HG02943 (cell line): ENCODE measurements at regions not wholly inside any gene's neighbourhood (a gene's known extent, or its start where the extent isn't known, plus 50 kb on each side); places are given as distances from the start of the nearest gene placed in this dataset.
A peak's percentile ranks its signal among the peaks of the same experiment; 100 is the strongest.
"Not testable (repeated sequence)": the region's sequence is repeated elsewhere in the genome, so short reads cannot be mapped to it uniquely, and the experiment has no call there.

ENCODE experiments used
- ATAC-seq: cut with Tn5 transposase; IDR thresholded peaks from one replicate; pipeline ENCODE4 v1.9.1; 2021; ENCODE audit warnings: mild to moderate bottlenecking, low read depth, moderate library complexity; ENCODE audit not compliant: unreplicated experiment

DNA sequence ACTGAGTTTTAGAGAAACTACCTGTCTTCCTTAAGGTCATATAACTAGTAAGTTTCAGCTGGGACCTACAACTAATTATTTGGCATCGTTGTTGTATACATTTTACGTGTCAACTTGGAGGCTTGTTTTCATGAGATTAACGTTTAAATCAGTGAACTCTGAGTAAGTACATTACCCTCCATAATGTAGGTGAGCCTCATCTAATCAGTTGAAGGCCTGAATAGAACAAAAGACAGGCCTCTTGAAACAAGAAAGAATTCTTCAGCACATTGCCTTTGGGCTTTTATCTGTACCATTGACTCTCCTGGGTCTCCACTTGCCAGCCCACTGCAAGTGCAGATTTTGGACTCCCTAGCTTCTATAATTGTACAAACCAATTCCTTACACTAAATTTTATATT lies 364.6 kb downstream of the ADGRL2 start:
- no peak for ATAC-seq

DNA sequence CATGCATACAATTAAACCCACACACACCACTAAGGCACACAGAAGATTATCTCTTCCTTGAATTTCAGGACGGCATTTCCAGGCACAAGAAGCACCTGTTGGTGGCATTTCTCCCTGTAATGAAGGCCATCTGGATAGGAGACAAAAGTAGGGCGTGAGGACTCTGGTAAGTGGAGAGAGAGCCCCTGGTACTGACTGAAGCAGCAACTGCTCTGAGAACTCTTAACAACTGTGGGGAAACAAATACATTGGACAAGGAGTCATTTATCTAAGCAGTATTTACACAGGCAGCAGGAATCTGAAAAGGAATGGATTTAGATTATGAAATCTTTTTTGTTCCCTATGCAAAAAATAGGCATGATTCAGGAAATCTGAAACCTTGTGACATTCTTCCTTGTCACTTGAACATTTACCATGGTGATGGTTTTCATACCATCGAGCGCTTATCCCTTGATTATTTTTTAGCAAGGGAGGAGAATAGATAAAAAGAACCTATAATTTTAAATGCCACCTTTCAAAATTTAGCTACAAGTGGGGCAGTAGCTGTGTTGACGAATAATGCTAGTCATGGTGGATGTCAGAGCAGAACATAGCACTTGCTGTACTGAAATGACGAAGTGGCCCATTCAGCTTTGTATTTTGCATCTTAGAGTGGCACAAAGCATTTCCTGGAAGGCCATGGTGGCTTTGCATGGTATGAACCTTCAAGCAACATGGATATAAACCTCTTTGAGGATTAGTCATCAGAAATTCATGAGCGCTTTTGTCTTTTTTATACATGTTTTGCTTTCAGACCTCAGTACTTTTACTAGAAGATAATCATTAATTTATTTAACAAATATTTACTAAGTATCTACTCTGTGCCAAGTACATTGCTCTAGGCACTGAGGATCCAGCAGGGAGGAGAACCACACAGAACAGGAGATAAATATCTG lies 362.0 kb downstream of the ADGRL2 start:
- no peak for ATAC-seq

DNA sequence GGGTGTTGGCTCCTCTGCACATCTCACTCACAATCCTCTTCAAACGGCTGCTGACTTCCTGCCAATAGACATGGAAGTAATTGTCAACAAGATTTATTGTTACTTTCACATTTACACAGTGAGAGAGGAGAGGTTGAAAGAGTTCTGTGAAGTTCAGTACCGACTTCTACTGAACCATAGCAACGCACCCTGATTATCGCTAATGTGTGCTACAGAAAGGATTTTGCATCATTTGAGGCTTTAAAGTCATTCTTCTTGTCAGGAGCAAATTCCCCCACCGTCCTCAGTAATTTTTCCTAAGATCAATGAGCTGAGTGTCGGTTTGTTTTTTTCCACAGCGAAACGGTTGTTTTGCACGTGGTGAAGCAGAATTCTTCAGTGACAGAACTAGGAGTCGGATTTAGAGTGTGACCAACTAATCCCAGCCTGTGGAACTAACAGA lies 361.0 kb downstream of the ADGRL2 start:
- ATAC-seq, result peak; percentile 73

DNA sequence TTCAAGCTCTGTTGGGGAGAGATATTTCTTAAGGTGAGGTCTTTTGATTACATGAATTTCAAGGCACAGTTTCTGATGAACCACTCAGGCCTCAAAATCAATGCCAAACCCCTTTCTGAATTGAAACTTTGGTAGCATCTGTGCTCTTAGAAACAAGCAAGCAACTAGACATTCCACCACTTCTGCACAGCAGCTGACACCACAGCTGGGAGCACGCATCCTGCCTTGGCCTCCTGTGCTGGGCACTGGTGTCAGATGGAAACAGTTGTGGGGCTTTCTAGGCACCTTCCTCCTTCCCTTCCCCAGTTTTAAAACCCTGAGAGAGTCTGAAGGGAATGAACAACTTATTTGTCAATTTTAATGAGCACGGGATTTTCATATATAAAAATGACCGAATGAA lies 360.2 kb downstream of the ADGRL2 start:
- no peak for ATAC-seq

DNA sequence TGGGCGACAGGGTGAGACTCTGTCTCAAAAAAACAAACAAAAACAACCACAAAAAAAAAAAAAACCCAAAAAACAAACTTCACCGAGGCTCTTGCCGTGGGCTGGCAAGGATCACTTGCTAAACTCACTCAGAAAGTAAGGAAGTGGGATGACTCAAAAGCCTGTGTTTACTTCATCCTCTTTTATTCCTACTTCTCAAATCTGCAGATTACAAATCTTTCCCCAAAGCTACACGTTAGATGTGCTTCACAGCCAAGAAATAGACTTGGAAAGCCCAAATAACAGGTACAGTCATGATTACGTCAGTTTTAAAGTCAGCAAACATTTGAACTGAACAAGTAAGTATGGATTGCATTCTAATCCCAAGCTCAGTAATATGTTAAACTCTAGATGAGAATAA lies 359.3 kb downstream of the ADGRL2 start:
- no peak for ATAC-seq

DNA sequence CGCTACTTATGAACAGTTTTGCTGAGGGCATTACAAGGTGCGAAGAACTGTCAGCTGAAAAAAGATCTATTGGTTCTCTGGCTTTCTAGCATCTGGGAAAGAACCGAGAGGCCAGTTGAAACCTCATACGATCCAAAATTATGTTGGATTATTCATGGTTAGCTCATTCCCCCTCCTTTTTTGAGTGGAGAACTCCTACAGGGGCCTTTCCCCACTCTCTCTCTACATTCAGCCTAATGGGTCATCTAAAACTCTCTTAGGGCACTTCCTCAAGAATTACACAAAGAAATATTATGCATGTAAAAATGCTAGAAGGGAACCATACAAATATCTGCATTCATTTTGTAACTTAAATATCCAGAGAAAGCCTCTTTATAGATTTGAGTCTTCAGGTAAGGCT lies 358.2 kb downstream of the ADGRL2 start:
- ATAC-seq, result no peak

DNA sequence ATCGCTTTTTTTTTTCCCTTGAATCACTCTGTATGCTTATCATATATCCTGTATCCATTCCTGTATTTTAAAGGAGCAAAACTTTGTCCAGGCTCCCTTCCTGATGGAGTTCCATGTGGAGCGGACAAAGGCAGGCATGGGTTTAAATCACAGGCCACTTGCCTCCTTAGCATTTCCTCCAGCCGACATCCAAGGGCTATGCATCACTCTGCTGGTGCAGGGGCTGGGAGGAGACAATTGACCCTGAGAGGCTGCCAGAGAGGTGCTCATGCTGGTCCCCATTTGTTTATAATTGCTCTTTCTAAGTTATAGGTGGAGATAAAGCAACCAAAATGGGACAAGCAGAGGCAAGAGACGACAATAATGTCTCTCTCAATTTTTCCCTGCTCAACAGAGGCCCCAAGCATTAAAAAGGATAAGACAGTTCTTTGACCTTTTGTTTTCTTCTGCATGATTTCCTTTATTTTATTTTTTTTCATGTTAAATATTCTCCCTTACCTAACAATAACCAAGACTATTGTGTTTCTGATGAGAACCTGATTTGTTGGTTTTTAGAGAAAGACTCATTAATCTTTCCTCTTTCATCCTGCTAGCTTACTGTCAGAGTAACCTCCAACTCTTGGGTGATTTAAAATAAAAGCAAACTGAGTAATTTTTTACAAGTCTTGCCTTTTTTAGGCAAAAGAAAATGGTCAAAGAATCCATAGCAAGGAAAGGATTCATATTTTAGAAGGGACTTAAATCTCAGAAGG lies 353.7 kb downstream of the ADGRL2 start:
- ATAC-seq, result no peak

DNA sequence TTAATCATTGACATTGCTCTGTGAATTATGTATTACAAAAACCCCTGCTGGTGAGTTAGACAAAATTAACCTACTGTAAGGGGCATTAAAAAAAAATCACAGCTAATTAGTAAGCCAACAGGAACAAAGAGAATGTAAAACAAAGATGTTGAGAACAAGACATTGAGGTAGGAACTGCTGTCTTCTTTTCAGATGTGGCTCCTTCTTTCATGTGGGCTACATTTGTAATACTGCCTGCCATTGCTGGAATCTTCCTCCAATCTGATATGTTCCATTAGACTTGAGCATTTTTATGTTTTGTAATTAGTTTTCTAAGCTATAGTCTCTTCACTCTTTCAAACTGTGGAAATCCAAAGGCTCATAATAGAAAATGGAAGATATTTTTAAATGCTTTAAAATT lies 353.0 kb downstream of the ADGRL2 start:
- no peak for ATAC-seq

DNA sequence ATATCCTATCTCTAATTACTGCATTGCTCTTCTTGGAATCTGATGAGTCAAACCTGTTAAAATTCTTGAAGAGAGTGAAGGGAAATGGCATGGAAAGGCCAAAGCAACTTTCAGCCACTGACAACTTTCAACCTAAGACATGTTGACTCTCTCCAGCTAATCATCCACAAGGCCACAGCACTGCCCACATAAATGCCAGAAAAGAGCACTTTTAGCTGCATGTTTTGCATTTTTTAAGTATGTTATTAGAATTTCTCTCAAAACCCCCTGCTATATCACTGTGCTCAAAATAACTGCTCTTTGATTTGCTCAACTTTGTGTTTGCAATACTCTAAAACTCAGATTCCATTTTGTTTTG lies 352.5 kb downstream of the ADGRL2 start:
- ATAC-seq, result peak; percentile 48

DNA sequence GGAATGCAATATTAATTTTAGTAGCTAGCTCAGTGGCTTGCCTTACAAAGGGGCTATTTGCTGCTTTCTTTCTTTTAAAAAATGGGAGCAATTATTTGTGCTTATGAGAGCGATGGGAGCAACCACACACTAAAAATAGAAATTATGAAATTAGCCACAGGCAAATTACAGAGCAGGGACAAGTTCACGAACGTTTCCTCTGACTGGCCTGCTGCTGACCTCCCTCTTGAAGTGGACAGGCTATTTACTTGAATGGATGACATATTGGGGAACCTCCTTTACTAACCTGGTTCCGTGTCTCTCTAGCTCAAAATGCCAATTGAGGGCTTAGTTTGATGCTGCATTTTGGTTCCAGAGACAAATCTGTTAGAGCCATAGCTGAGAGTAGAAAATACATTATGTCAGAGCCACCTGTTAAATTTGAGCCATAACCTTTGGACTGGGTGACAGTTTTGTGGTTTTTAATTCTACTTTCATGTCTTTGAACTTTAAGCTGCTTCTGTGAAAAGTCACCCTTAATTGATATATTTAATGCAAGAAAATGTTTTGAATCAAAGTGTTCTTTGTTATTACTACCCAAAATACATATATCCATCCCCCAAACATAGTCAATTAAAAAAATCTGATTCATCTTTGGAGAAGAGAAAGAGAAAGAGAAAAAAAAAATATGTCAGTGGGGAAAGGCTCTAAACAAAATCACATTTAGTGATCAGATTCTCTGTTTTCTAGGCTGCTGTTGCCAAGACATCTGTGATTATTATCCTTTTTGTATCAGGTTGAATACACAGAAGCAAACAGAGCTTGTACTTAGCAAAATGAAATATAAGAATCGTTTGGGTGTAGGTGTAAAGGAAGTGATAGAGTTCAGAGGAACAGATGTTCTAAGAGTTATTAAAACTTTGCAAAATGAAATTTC lies 351.9 kb downstream of the ADGRL2 start:
- ATAC-seq, result peak; percentile 80

DNA sequence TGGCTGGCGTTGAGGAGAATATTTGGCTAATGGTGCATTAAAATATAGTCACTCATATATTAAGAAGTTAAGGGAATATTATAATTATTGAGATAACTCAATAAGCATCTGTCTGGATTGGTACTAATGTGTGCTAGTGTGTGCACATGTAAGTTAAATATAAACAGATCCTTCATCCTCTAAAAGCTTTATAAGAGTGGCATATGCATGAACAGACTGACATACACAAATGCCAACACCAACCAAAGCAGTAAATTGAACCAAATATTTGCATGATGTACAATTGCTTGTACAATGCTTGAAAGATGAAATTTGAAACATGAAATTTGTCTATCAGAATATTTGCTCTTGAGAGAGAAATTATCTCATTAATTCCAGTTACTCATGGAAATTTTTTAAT lies 344.9 kb downstream of the ADGRL2 start:
- no peak for ATAC-seq

DNA sequence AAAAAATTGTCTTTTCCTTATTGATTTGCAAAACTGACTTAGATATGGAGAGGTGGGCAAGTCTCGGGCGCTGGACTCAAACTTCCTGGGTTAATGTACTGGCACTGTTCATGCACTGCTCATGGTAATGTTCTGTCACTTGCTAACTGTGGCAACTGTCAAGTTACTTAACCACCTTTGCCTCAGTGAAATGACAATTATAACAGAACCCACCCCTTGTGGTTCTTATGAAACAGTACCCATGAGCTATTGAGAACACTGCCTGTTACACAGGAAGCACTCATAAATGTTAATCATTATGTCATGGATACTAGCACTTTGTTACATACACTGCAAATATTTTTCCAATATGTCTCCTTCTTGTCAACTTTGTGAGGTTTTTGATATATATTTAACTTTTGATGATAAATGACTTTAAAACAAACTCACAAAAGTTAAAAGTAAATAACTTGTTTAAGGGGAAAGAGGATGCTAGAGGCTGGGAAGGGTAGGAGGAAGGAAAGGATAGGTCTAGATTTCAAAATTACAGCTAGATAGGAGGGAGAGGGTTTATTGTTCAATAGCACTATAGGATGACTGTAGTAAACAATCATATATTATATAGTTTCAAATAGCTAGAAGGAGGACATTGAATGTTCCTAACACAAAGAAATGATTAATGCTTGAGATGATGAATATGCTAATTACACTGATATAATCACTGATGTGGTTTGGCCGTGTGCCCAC lies 342.5 kb downstream of the ADGRL2 start:
- peak; percentile 73 for ATAC-seq

DNA sequence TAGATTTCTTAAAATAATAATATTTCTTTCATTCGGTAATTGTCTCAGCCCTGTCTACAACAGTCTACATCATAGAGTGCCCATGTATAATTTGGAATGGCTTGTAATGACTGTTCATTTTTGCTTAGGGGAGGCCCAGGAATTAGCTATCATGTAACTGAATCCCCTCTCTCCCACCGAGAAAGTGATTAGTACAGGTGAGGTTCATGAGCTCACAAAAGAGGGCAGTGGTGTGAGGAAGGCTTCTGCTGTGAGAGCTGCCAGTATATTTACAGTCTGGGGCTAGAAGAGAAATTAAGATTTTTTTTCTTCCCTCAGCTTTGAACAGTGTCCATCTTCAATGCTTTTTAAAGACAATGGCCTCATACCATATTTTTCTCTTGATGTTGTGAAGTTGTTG lies 340.7 kb downstream of the ADGRL2 start:
- no peak for ATAC-seq

DNA sequence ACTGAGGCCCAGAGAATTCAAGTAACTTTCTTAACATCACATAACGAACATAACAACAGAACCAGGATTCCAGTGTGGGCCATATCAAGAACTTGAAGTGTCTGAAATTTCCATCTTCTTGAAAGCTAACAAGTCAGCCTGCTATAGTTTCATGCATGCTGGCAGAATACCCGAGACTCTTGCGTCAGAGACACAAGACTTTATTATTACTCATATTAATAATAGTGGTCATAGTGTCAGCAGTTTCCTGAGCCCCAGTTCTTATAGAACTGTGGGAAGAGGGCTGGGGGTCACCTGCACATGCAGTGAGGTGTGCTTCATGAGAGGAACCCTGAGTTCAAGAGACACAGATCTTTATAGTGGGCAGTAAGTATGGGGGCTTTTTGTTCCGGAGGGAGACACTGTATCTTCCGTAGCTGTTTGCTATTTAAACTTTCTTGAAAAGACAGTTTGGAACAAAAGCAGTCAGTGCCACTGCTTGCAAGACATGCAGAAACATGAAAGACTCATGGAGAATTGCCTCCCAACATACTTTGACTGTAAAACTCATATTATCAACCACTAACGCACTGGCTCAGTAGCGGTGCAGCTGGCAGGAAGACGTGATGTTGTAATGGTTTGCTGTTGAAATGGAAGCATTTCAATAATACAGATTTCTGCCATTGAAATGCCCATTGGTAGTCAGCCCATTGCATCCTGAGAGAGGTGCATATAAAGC lies 339.2 kb downstream of the ADGRL2 start:
- ATAC-seq, result no peak

DNA sequence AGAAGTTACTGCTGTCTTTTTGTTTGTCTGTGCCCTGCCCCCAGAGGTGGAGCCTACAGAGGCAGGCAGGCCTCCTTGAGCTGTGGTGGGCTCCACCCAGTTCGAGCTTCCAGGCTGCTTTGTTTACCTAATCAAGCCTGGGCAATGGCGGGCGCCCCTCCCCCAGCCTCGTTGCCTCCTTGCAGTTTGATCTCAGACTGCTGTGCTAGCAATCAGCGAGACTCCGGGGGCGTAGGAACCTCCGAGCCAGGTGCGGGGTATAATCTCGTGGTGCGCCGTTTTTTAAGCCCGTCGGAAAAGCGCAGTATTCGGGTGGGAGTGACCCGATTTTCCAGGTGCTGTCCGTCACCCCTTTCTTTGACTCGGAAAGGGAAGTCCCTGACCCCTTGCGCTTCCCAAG lies 335.6 kb downstream of the ADGRL2 start:
- not testable (repeated sequence) for ATAC-seq

DNA sequence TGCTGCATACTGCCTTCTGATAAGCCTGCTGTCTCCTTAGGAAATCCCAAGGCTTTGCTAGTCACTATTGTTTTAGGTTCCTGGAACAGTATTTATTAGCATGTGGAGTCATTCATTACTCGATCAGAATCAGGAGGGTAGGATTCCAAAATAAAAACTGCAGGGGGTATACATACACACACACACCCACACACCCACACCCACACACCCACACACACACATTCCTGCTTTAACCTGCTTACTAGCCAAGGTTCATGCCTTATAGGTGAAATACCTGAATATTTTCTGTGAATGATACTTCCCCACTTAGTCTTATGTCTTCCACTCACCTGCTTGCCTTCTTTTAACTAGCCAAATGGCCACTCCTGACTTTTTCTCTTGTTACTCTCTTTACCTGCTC lies 325.1 kb downstream of the ADGRL2 start:
- no peak for ATAC-seq

DNA sequence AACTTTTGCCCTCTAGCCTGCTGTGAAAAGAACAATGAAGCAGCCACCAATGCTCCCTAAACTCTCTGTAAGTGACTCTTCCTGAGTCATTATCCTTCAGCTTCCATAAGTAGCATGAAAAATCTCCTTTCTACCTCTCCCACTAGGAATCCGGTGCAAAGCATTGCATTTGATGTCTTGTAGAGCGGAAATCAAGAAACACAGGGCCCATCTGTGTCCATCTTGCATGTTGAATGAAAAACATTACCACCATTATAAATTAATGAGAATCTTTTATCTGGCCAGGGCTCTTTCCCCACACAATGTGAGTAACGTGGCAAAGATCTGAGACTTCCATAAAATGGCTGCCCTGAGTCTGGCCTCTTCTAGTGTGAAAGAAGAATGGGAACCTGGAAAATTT lies 324.4 kb downstream of the ADGRL2 start:
- no peak for ATAC-seq

DNA sequence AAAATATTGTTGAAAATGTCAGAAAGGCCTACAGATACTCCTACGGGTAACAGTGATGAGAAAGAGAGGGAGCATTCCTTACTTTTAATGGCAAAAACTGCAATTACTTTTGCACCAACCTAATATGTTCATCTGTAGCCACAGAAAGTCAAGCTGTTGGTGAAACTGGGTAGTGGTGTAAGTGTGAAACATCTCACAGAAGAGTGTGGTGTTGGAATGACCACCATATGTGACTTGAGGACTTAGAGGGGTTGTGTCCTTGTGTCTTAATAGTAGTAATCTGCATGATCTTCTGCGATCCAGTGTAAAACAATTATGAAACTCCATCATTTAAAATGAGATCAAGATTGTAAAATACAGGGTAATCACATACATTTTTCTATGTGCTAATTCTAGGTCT lies 320.7 kb downstream of the ADGRL2 start:
- no peak for ATAC-seq

DNA sequence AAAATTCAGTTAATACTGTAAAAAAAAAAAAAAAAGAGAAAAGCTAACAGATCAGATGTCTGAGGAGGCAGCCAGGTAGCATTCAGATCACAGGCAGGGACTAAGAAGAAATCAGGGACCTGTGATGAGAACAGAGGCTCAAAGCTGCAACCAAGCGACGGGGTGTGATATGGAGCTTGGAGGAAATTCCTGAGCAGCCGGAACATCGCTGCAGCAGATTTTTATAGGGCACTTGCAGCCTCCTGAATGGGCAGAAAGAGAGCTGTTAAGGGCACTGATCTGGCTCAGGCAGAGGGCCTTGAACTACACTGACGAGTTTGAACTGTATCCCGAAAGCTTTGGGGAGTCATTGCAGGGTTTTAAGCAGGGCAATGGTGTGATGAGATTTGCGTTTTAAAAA lies 315.4 kb downstream of the ADGRL2 start:
- ATAC-seq, result no peak
